PC-9 (cell line): ENCODE measurements at regions not wholly inside any gene's neighbourhood (a gene's known extent, or its start where the extent isn't known, plus 50 kb on each side); places are given as distances from the start of the nearest gene placed in this dataset.
A peak's percentile ranks its signal among the peaks of the same experiment; 100 is the strongest.

ENCODE experiments used
- BruUV-seq: library from RNA; stranded (reverse); fragments of 400-500 nt; replicated peaks from 2 replicates; lab custom pipeline; 2021; lab: Mats Ljungman, UMichigan
- CTCF ChIA-PET: fragments of 300-600 bp; sonication (Branson Sonifier 250); formaldehyde crosslinking; loops from one replicate; lab custom pipeline; 2022; ENCODE audit warnings: antibody characterized with exemption; lab: Charles Lee
- POLR2A ChIA-PET: fragments of 300-600 bp; sonication (Branson Sonifier 250); formaldehyde crosslinking; loops from one replicate; lab custom pipeline; 2022; ENCODE audit warnings: antibody characterized with exemption; ENCODE audit not compliant: unreplicated experiment; lab: Charles Lee
- DNase-seq, 2 experiments: peaks; one replicate each; pipeline versions ENCODE4 v3.0.0 to v3.0.0-alpha.2; 2015 to 2022; ENCODE audit warnings: mixed read lengths in 1 of 2
- H2AFZ ChIP-seq: fragments of 200-600 bp; sonication (generic); 2 replicates; pipeline ENCODE4 v1.8.1; 2017; ENCODE audit warnings: antibody characterized with exemption
- H3F3A ChIP-seq: fragments of 200-600 bp; sonication (generic); 2 replicates; pipeline ENCODE4 v1.8.1; 2017; ENCODE audit warnings: antibody characterized with exemption, mild to moderate bottlenecking, low read depth; ENCODE audit not compliant: insufficient read depth
- H3K27ac ChIP-seq: fragments of 200-600 bp; sonication (generic); 2 replicates; pipeline ENCODE4 v1.6.1; 2016; ENCODE audit warnings: mixed run types
- H3K27me3 ChIP-seq: fragments of 200-600 bp; sonication (generic); 2 replicates; pipeline ENCODE4 v1.6.1; 2016; ENCODE audit warnings: low read depth, mixed run types; ENCODE audit not compliant: insufficient read depth
- H3K36me3 ChIP-seq: fragments of 200-600 bp; sonication (generic); 2 replicates; pipeline ENCODE4 v1.6.1; 2016; ENCODE audit warnings: low read depth, mixed run types
- H3K4me1 ChIP-seq: fragments of 200-600 bp; sonication (generic); replicated peaks from 2 replicates; pipeline ENCODE4 v1.6.1; 2016; ENCODE audit warnings: mixed run types; ENCODE audit not compliant: insufficient read depth
- H3K4me2 ChIP-seq: fragments of 200-600 bp; sonication (generic); 2 replicates; pipeline ENCODE4 v1.6.1; 2017; ENCODE audit warnings: mixed run types
- H3K4me3 ChIP-seq: fragments of 200-600 bp; sonication (generic); 2 replicates; pipeline ENCODE4 v1.6.1; 2016; ENCODE audit warnings: mixed run types
- H3K79me2 ChIP-seq: fragments of 200-600 bp; sonication (generic); 2 replicates; pipeline ENCODE4 v1.6.1; 2017; ENCODE audit warnings: low read depth, mixed run types
- H3K9me2 ChIP-seq: fragments of 200-600 bp; sonication (generic); 2 replicates; pipeline ENCODE4 v1.8.1; 2017; ENCODE audit warnings: mild to moderate bottlenecking; ENCODE audit not compliant: insufficient read depth
- H3K9me3 ChIP-seq: fragments of 200-600 bp; sonication (generic); 2 replicates; pipeline ENCODE4 v1.8.1; 2016; ENCODE audit warnings: low read depth; ENCODE audit not compliant: insufficient read depth
- H4K20me1 ChIP-seq: fragments of 200-600 bp; sonication (generic); 2 replicates; pipeline ENCODE4 v1.8.1; 2017; ENCODE audit not compliant: insufficient read depth
- CTCF ChIP-seq: fragments of 200-600 bp; sonication (generic); conservative IDR thresholded peaks from 2 replicates; pipeline ENCODE4 v1.6.1; 2017; ENCODE audit warnings: mixed run types, antibody characterized with exemption, mild to moderate bottlenecking, moderate library complexity
- EZH2 ChIP-seq: fragments of 200-600 bp; sonication (generic); IDR thresholded peaks from 2 replicates; pipeline ENCODE4 v1.8.0; 2017; ENCODE audit warnings: antibody characterized with exemption, low read depth
- intact Hi-C: fragments of 100-400 bp; cut with micrococcal nuclease; formaldehyde crosslinking; loops from one replicate; pipeline ENCODE4 v1.10.0; 2022; ENCODE audit not compliant: unreplicated experiment

- intact Hi-C loops = no loop called here
- Histone ChIP-seq H3K27ac (no peak overlapping the region), H3K79me2 (no peaks in the 10 kb centered on the region), H3K9me3 (peaks cover 22% of the 10 kb centered on the region), H3K27me3 (no peaks in the 10 kb centered on the region), H3K9me2 (no peaks in the 10 kb centered on the region), H3K4me3 (no peak overlapping the region), H3K4me1 (no peaks in the 10 kb centered on the region), H3F3A (no peaks in the 10 kb centered on the region), H2AFZ (no peak overlapping the region), H3K36me3 (no peaks in the 10 kb centered on the region), H3K4me2 (no peak overlapping the region), H4K20me1 (no peaks in the 10 kb centered on the region)
- TF ChIP-seq CTCF = no peak
- TF ChIP-seq EZH2 = no peak
- CTCF ChIA-PET = no interaction called here
- POLR2A ChIA-PET = no interaction called here
- no TSS peak for BruUV-seq
- DNase-seq = no peak
Measured at GRCh38 chr6:145445674-145446073, 289.6 kb downstream of the EPM2A start.

GRCh38 chr6:145451029-145451428 is 284.3 kb downstream of the EPM2A start:
- H4K20me1 ChIP-seq = no peaks in the 10 kb centered on the region
- H3K4me3 ChIP-seq = no peak overlapping the region
- H3K9me3 ChIP-seq = peaks cover 6% of the 10 kb centered on the region; the same call in 1 of the 2 replicates
- no peak overlapping the region for H2AFZ ChIP-seq
- DNase-seq = no peak
- H3K4me1 ChIP-seq = no peaks in the 10 kb centered on the region
- no peaks in the 10 kb centered on the region for H3K27me3 ChIP-seq
- no peak overlapping the region for H3K4me2 ChIP-seq
- H3F3A ChIP-seq = no peaks in the 10 kb centered on the region
- no TSS peak for BruUV-seq
- CTCF ChIA-PET = no interaction called here
- no peaks in the 10 kb centered on the region for H3K9me2 ChIP-seq
- intact Hi-C loops = no loop called here
- H3K27ac ChIP-seq = no peak overlapping the region
- H3K79me2 ChIP-seq = no peaks in the 10 kb centered on the region
- POLR2A ChIA-PET = no interaction called here
- TF ChIP-seq CTCF (no peak), EZH2 (no peak)
- no peaks in the 10 kb centered on the region for H3K36me3 ChIP-seq

- no peaks in the 10 kb centered on the region for H3K4me1 ChIP-seq
- no peaks in the 10 kb centered on the region for H3K79me2 ChIP-seq
- no peaks in the 10 kb centered on the region for H4K20me1 ChIP-seq
- H3K4me3 ChIP-seq = no peak overlapping the region
- H3K4me2 ChIP-seq = no peak overlapping the region
- no peaks in the 10 kb centered on the region for H3K9me2 ChIP-seq
- intact Hi-C loops = no loop called here
- no peak overlapping the region for H2AFZ ChIP-seq
- no peak for DNase-seq
- TF ChIP-seq EZH2 (no peak), CTCF (peak; percentile 66)
- H3K27me3 ChIP-seq = no peaks in the 10 kb centered on the region
- no peaks in the 10 kb centered on the region for H3F3A ChIP-seq
- H3K27ac ChIP-seq = no peak overlapping the region
- no peaks in the 10 kb centered on the region for H3K36me3 ChIP-seq
- CTCF ChIA-PET = no interaction called here
- no peaks in the 10 kb centered on the region for H3K9me3 ChIP-seq
- POLR2A ChIA-PET = no interaction called here
- BruUV-seq = no TSS peak
Measured at GRCh38 chr6:145453376-145453775, 281.9 kb downstream of the EPM2A start.
